Activated naive CD4-positive, alpha-beta T cell treated with anti-CD3 and anti-CD28 coated beads, Interleukin-2, amount 10 ng/mL, durations not matched to agents 7 days and 5 days (primary cell): ENCODE measurements at regions not wholly inside any gene's neighbourhood (a gene's known extent, or its start where the extent isn't known, plus 50 kb on each side); places are given as distances from the start of the nearest gene placed in this dataset.
"Not testable (repeated sequence)": the region's sequence is repeated elsewhere in the genome, so short reads cannot be mapped to it uniquely, and the experiment has no call there.

Source experiments
- CTCF ChIA-PET: fragments of 350-600 bp; sonication (Branson Sonifier 250); formaldehyde crosslinking; loops from one replicate; lab custom pipeline; 2021; ENCODE audit warnings: antibody characterized with exemption; lab: Charles Lee
- DNase-seq: peaks from one replicate; pipeline ENCODE4 v3.0.0-alpha.2; 2020
- H3K27ac Mint-ChIP-seq: one replicate; pipeline ENCODE4 v1.8.0; 2021; ENCODE audit warnings: mild to moderate bottlenecking, moderate library complexity, mixed read lengths
- H3K27me3 Mint-ChIP-seq: one replicate; pipeline ENCODE4 v1.8.0; 2021; ENCODE audit warnings: mild to moderate bottlenecking, mixed read lengths
- H3K36me3 Mint-ChIP-seq: one replicate; pipeline ENCODE4 v1.8.0; 2021; ENCODE audit warnings: mixed read lengths
- H3K4me1 Mint-ChIP-seq: one replicate; pipeline ENCODE4 v1.8.0; 2021; ENCODE audit warnings: mixed read lengths
- H3K4me3 Mint-ChIP-seq: one replicate; pipeline ENCODE4 v1.8.0; 2021; ENCODE audit warnings: mild to moderate bottlenecking, moderate library complexity, mixed read lengths
- H3K9me3 Mint-ChIP-seq: one replicate; pipeline ENCODE4 v1.8.0; 2021; ENCODE audit warnings: mixed read lengths

DNA sequence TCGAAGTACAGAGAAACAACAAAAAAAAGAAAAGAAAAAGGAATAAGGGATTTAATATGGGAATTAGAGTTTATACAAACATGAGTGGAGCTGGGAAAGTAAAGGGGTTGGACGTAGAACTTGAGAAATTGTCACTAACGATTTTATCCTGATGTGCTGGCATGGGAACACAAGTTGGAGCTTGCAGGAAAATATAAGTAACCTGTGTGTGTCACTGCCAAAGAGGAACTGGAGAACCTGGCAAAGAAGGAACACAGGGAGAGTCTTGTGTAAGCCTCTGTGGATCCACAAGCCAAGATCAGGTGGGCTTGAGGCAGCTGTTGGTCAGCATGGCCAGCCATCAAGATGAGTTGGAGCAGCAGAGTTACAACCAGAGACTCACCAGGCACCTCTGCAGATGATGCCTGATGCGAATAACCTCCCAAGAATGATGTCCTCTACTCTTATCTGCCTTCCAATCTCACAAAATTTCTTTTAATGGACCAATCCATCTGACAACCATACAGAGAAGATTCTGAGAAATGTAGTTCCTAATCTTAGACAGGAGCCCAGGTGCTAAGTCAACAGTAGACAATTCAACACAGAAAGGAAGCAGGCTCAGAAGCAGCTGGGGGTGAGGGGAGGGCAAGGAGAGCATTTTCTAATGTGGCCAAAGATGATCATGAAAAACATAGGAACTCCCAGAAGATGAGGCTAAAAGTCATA, 77.0 kb upstream of the SPOPL start:
- Mint-ChIP-seq H3K4me1 (no peaks in the 10 kb centered on the region), H3K9me3 (peaks cover 2% of the 10 kb centered on the region), H3K36me3 (no peaks in the 10 kb centered on the region), H3K27ac (no peak overlapping the region), H3K27me3 (no peaks in the 10 kb centered on the region), H3K4me3 (no peak overlapping the region)
- CTCF ChIA-PET, result no interaction called here
- DNase-seq, result no peak

DNA sequence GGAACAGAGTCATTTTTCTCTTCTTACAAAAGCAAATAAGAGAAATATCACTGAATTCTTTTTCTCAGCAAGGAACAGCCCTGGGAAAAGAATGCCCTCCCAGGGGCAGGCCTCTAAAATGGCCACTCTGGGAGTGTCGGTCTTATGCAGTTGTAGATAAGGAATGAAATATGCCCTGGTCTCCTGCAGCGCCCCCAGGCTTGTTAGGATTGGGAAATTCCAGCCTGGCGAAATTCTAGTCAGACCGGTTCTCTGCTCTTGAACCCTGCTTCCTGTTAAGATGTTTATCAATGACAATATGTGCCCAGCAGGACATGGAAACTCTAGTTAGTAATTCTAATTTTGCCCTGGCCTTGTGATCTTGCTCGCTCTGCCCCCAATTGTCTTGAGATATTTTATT, 75.5 kb upstream of the SPOPL start:
- H3K9me3 Mint-ChIP-seq, H3K4me1 Mint-ChIP-seq, H3K27ac Mint-ChIP-seq, CTCF ChIA-PET, H3K4me3 Mint-ChIP-seq, H3K36me3 Mint-ChIP-seq, DNase-seq, H3K27me3 Mint-ChIP-seq: not testable (repeated sequence)

DNA sequence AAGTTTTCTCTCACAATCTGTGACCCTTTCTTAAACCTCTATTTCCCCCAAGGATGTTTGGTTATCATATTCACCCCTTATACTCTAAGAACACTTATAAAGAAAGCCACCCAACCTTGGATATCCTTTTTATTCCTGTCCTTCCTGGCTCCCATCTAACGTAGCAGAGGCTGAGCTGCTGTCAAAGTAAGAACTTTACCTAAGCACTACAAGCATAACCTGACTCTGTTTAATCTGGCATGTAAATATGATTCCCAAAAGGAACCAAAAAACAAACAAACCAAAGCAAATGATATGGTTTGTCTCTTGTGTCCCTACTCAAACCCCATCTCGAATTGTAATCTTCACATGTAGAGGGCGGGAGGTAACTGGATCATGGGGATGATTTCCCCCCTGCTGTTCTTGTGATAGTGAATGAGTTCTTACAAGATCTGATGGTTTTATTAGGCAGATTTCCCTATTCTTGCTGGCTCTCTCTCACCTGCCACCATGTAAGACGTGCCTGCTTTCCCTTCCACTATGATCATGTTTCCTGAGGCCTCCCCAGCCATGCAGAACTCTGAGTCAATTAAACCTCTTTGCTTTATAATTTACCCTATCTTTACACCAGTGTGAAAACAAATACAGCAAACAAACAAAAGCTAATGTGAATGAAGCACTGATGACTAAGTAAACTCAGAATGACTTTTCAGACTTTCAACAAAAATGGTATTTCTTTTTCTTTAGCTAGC, 72.7 kb upstream of the SPOPL start:
- CTCF ChIA-PET, result no interaction called here
- H3K27me3 Mint-ChIP-seq, result no peaks in the 10 kb centered on the region
- no peaks in the 10 kb centered on the region for H3K4me1 Mint-ChIP-seq
- H3K27ac Mint-ChIP-seq, result no peak overlapping the region
- peaks cover 2% of the 10 kb centered on the region for H3K9me3 Mint-ChIP-seq
- no peak for DNase-seq
- H3K4me3 Mint-ChIP-seq, result no peak overlapping the region
- no peaks in the 10 kb centered on the region for H3K36me3 Mint-ChIP-seq

DNA sequence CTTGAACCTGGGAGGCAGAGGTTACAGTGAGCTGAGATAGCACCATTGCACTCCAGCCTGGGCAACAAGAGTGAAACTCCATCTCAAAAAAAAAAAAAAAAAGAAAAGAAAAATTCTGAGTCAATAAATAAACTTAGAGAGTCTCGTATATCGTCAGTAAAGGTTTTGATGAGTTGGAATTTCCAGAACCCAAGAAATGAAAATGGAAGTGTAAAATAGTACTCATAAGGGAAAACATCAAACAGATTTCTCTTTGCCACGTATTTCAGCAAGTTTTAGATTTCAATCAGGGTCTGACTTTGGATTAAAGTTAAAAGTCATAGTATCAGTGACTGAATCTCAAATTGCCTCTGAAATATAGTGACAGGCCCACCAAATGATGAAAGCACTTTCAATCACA, 71.4 kb upstream of the SPOPL start:
- H3K36me3 Mint-ChIP-seq, result no peaks in the 10 kb centered on the region
- no peaks in the 10 kb centered on the region for H3K27me3 Mint-ChIP-seq
- no peak for DNase-seq
- no peak overlapping the region for H3K4me3 Mint-ChIP-seq
- peaks cover 2% of the 10 kb centered on the region for H3K9me3 Mint-ChIP-seq
- H3K27ac Mint-ChIP-seq, result no peak overlapping the region
- CTCF ChIA-PET, result no interaction called here
- H3K4me1 Mint-ChIP-seq, result no peaks in the 10 kb centered on the region

DNA sequence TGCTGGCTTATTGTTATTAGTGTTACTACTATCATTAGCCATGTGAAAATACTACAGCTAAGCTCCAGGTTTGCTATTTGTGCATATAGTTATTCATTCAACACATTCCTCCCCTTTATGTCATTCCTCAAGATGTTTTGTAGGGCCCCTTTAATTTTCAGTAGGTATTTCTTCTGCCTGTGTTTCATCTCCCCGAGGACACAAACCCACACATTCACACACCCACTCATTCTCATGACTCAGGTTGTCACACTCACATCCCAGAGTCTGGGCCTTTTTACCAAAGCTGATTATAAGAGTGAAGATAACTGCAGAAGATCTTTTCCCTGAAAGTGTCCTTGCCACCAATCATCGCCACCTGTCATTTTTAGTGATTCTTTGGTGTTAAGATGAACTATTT, 68.6 kb upstream of the SPOPL start:
- H3K4me3 Mint-ChIP-seq, result no peak overlapping the region

DNA sequence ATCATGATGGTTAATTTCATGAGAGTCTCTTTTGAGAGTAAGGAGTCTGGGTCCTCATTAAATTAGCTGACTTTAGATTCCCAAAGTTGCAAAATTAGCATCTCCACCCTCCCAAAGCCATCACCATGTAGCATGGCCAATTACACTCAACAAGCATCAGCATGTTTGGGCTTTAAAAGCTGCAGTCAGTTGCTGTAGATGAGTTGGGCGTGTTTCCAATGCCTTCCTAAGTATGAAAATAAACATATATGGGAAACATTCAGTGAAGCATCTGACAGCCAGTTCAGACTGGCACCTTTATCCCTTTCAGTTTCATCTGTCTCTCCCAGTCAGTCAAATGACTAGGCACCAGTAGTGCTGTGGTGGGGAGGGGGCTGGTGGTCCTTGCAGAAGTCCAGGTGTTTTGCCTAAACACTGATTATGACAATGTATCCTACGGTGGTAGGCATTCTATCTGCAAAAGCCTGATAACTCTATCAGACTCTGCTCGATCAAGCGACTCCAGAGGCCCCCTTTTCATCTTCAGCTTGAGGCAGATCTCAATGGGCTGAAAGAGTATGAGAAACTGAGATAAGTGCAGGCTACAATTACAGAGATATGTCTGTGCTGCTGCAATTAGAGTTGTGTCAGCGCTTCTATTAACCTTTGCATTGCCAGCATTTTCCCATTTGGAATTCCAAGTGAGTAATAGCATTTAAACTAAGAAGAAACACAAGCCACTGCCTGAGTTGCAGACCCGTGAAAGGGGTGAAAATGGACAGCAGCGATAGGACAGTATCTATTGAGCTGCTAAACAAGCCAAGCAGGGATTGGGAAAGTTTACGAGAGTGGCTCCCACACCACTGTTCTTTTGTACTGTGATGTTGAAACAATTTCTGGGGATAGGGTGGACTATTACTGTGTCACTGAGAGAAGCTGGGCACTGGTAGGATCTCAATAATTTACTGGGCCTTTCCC, 67.3 kb upstream of the SPOPL start:
- Mint-ChIP-seq H3K36me3 (no peaks in the 10 kb centered on the region), H3K4me1 (no peaks in the 10 kb centered on the region), H3K9me3 (no peaks in the 10 kb centered on the region), H3K4me3 (no peak overlapping the region), H3K27me3 (no peaks in the 10 kb centered on the region), H3K27ac (no peak overlapping the region)
- no peak for DNase-seq
- CTCF ChIA-PET, result no interaction called here

More for the DNA sequence above, 68.6 kb upstream of the SPOPL start:
- CTCF ChIA-PET, result no interaction called here
- Mint-ChIP-seq H3K27me3 (no peaks in the 10 kb centered on the region), H3K9me3 (no peaks in the 10 kb centered on the region), H3K36me3 (no peaks in the 10 kb centered on the region), H3K4me1 (no peaks in the 10 kb centered on the region), H3K27ac (no peak overlapping the region)
- DNase-seq, result no peak

DNA sequence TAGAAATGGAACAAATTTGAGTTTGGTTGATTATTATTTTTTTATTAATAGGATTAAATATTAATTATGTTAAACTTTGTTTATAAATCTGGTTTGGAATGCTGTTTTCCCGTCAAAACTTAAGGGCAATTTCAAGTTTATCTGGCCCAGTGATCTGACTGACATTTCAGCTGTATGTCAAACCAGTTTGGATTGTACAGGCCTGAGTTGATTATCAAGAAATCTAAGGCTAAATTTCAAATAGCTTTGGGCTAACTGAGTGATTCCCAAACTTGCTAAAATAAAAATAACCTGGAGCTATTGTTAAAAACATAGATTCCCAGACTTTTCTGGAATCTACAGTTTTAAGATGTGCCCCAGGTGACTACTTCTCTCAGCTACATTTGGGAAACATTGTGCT, 65.9 kb upstream of the SPOPL start:
- no peak for DNase-seq
- Mint-ChIP-seq H3K4me3 (no peak overlapping the region), H3K27ac (no peak overlapping the region), H3K27me3 (no peaks in the 10 kb centered on the region), H3K9me3 (no peaks in the 10 kb centered on the region), H3K4me1 (no peaks in the 10 kb centered on the region), H3K36me3 (no peaks in the 10 kb centered on the region)
- CTCF ChIA-PET, result no interaction called here

DNA sequence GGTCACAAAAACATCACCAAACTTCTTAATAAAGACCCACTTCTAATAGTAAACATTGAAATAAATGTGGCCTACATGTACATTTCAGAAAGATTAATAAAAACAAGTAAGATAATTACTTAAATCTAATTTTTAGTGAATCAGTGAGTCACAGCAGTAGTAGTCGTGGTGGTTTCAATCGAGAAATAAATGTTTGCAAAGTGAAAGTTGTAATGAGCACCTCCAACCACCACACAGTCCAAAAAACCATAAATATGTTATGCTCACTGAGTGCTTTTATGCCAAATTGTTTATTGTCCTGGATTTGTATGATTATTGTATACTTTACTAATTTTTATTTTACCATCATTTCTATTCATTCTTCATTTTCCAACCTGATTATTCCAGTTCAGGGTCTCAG, 61.8 kb upstream of the SPOPL start:
- Mint-ChIP-seq H3K36me3 (no peaks in the 10 kb centered on the region), H3K27me3 (no peaks in the 10 kb centered on the region), H3K9me3 (no peaks in the 10 kb centered on the region), H3K27ac (no peak overlapping the region), H3K4me1 (no peaks in the 10 kb centered on the region), H3K4me3 (no peak overlapping the region)
- CTCF ChIA-PET, result no interaction called here
- no peak for DNase-seq

DNA sequence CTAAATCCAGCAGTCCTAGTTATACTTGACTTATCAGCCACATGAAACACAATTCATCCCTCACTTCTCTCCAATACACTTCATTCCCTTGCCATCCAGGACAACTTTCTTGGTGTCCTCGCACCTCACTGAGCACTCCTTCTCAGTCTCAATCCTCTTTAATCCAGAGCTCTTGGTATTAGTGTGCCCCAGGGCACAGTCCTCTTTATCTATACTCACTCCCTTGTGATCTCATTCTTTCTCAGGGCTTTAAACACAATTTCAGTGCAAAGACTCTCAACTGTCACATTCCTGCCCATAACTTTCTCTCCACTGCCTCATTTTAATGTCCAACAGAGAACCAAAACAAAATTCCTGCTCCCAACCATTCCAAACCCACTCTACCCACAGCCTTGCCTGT, 60.8 kb upstream of the SPOPL start:
- Mint-ChIP-seq H3K9me3 (no peaks in the 10 kb centered on the region), H3K36me3 (no peaks in the 10 kb centered on the region), H3K27ac (no peak overlapping the region), H3K4me3 (no peak overlapping the region), H3K4me1 (no peaks in the 10 kb centered on the region), H3K27me3 (no peaks in the 10 kb centered on the region)
- DNase-seq, result no peak
- CTCF ChIA-PET, result no interaction called here

DNA sequence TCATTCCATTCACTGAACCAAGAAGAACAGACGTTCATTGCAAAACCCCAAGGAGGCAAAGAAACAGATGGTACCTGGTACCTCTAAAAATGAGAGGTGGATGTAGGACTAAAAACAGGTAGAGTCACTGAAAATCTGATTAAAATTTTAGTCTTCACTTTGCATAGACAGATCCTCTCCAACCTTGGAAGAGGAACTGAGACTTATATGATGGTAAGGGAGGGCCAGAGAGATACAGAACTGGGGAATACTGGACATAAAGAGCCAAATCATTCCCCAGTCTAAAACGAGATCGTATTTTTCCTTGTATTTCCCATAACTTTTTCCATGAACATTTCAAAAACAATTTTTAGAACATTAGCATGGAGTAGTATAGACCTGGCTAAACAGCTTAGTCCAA, 59.7 kb upstream of the SPOPL start:
- no peaks in the 10 kb centered on the region for H3K27me3 Mint-ChIP-seq
- CTCF ChIA-PET, result no interaction called here

DNA sequence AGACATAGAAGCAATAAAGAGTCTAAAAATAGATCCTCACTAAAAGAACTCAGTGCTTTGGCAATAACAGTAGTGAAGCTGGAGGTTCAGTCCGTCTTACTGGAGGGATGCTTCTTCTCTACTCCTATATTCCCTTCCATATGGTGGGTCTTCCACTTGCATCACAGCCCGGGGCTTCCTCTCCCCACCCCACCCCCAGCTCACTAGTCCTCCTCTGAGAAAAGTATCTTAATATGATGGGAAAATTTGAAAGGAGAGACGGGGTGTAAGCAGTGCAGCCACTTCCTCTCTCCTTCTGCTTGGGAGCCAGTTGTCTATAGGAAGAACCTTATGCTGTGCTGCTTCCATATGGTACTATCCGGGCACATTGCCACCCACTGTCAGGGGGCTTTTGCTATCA, 57.2 kb upstream of the SPOPL start:
- CTCF ChIA-PET, result no interaction called here
- Mint-ChIP-seq H3K27me3 (no peaks in the 10 kb centered on the region), H3K4me3 (no peak overlapping the region), H3K4me1 (no peaks in the 10 kb centered on the region), H3K36me3 (no peaks in the 10 kb centered on the region), H3K9me3 (no peaks in the 10 kb centered on the region), H3K27ac (no peak overlapping the region)
- DNase-seq, result no peak

More for the DNA sequence above, 59.7 kb upstream of the SPOPL start:
- no peak for DNase-seq
- H3K4me1 Mint-ChIP-seq, result no peaks in the 10 kb centered on the region
- no peaks in the 10 kb centered on the region for H3K36me3 Mint-ChIP-seq
- H3K27ac Mint-ChIP-seq, result no peak overlapping the region
- no peak overlapping the region for H3K4me3 Mint-ChIP-seq
- H3K9me3 Mint-ChIP-seq, result no peaks in the 10 kb centered on the region

DNA sequence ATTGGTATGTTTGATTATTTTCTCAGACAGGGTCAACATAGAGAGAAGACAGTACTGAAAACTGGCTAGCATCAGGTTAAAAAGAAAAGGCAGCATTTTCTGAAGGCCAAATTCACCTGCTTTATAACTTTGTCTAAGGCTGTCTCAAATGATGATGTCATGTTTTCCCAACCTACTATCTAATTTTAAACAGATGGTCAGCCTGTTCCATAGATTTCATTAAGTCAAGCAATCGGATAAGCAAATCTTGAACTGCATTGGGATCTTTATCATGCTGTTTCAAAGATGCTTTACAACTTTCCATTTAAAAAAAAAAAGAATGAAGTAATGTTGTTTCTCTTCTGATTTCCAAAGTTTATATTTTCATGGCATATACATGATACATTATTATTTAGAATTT, 56.3 kb upstream of the SPOPL start:
- DNase-seq, result no peak
- no peaks in the 10 kb centered on the region for H3K4me1 Mint-ChIP-seq
- H3K36me3 Mint-ChIP-seq, result no peaks in the 10 kb centered on the region
- no peaks in the 10 kb centered on the region for H3K27me3 Mint-ChIP-seq
- H3K27ac Mint-ChIP-seq, result no peak overlapping the region
- no peak overlapping the region for H3K4me3 Mint-ChIP-seq
- CTCF ChIA-PET, result interaction anchor here (1.4 kb wide), 1 partner anchor 28 kb away, joined by 4 read pairs; no protein-coding TSS in a partner anchor
- no peaks in the 10 kb centered on the region for H3K9me3 Mint-ChIP-seq

DNA sequence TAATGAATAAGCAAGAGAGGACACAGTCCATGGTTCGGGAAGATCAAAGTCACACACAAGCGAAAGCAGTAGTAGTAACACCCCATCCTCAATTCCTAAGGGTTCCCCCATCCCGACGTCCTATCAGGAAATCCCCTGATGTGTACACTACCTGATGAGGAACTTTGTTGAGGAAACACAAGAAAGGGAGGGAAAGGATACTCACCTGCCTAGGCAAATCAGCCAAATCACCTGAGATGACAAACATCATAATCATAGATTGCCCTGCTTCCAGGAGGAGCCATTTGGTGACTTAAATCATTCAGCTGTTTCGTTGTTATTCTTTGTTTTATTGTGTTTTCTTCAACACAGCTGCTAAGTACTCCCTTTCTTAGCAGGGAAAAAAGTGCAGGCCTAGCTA, 55.5 kb upstream of the SPOPL start:
- CTCF ChIA-PET, result interaction anchor here (1.4 kb wide), 1 partner anchor 27 kb away, joined by 4 read pairs; no protein-coding TSS in a partner anchor
- no peaks in the 10 kb centered on the region for H3K27me3 Mint-ChIP-seq
- H3K9me3 Mint-ChIP-seq, result no peaks in the 10 kb centered on the region
- no peaks in the 10 kb centered on the region for H3K36me3 Mint-ChIP-seq
- no peaks in the 10 kb centered on the region for H3K4me1 Mint-ChIP-seq
- H3K4me3 Mint-ChIP-seq, result no peak overlapping the region
- no peak for DNase-seq
- H3K27ac Mint-ChIP-seq, result no peak overlapping the region

DNA sequence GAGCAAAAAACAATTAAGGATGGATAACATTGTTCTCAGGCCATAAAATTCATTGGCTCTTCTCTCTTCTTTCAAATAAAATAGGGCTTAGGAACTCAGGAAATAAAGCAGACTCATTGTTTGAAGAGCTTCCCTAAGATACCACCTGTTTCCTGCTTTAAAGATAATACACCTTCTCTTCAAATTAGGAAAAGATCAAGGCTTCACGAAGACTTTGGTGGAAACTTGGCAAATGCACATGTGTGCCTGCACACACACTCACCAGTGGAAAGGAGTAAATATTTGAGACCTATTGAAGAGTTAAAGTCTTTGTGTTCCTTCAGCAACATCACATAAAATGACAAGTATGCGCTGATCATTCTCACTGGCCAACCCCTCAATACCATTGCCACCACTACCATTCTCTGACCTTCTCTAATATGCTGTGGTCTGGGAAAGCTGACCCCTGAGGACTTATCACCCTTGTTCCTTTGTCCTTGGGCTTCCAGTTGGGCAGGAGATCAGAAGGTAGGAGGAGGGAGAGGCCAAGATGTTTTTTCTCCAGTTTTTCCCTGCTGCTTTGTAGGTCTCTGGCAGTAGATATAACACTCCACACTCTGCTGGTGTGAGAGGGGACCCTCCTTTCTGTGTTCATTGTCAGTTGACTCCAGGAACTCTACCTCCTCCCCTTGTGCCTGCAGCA, 53.5 kb upstream of the SPOPL start:
- no peaks in the 10 kb centered on the region for H3K4me1 Mint-ChIP-seq
- CTCF ChIA-PET, result no interaction called here
- no peaks in the 10 kb centered on the region for H3K27me3 Mint-ChIP-seq
- H3K9me3 Mint-ChIP-seq, result no peaks in the 10 kb centered on the region
- no peak for DNase-seq
- no peaks in the 10 kb centered on the region for H3K36me3 Mint-ChIP-seq
- H3K27ac Mint-ChIP-seq, result no peak overlapping the region
- no peak overlapping the region for H3K4me3 Mint-ChIP-seq
